Esophagus squamous epithelium (tissue), 4 donors: ENCODE measurements at regions not wholly inside any gene's neighbourhood (a gene's known extent, or its start where the extent isn't known, plus 50 kb on each side); places are given as distances from the start of the nearest gene placed in this dataset.

Source experiments
- POLR2A ChIP-seq, 4 donors: fragments of 450-650 bp; IDR thresholded peaks; one replicate each; pipeline ENCODE4 v1.6.1; 2017; ENCODE audit warnings: antibody characterized with exemption in 4 of 4, mild to moderate bottlenecking in 4 of 4, moderate library complexity in 3 of 4
- TF ChIP-seq, protein P1 (sequence below), 6 experiments: fragments of 450-650 bp in 4 of 6; fragments of 200-600 bp in 2 of 6; sonication (generic) in 2 of 6; IDR thresholded peaks; one replicate each; pipeline ENCODE4 v1.5.1; 2016 to 2019; ENCODE audit warnings: antibody characterized with exemption in 6 of 6, mild to moderate bottlenecking in 4 of 6, moderate library complexity in 4 of 6

- TF ChIP-seq, protein P1, sequence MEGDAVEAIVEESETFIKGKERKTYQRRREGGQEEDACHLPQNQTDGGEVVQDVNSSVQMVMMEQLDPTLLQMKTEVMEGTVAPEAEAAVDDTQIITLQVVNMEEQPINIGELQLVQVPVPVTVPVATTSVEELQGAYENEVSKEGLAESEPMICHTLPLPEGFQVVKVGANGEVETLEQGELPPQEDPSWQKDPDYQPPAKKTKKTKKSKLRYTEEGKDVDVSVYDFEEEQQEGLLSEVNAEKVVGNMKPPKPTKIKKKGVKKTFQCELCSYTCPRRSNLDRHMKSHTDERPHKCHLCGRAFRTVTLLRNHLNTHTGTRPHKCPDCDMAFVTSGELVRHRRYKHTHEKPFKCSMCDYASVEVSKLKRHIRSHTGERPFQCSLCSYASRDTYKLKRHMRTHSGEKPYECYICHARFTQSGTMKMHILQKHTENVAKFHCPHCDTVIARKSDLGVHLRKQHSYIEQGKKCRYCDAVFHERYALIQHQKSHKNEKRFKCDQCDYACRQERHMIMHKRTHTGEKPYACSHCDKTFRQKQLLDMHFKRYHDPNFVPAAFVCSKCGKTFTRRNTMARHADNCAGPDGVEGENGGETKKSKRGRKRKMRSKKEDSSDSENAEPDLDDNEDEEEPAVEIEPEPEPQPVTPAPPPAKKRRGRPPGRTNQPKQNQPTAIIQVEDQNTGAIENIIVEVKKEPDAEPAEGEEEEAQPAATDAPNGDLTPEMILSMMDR (IDR thresholded peaks at IDR 0.05) = no peak
- no peak for TF ChIP-seq POLR2A (IDR thresholded peaks at IDR 0.05)
Observed at GRCh38 chr9:13364271-13365000, 84.9 kb upstream of the MPDZ start.
